ENCODE measurements at regions not wholly inside any gene's neighbourhood (a gene's known extent, or its start where the extent isn't known, plus 50 kb on each side); places are given as distances from the start of the nearest gene placed in this dataset.

DNA sequence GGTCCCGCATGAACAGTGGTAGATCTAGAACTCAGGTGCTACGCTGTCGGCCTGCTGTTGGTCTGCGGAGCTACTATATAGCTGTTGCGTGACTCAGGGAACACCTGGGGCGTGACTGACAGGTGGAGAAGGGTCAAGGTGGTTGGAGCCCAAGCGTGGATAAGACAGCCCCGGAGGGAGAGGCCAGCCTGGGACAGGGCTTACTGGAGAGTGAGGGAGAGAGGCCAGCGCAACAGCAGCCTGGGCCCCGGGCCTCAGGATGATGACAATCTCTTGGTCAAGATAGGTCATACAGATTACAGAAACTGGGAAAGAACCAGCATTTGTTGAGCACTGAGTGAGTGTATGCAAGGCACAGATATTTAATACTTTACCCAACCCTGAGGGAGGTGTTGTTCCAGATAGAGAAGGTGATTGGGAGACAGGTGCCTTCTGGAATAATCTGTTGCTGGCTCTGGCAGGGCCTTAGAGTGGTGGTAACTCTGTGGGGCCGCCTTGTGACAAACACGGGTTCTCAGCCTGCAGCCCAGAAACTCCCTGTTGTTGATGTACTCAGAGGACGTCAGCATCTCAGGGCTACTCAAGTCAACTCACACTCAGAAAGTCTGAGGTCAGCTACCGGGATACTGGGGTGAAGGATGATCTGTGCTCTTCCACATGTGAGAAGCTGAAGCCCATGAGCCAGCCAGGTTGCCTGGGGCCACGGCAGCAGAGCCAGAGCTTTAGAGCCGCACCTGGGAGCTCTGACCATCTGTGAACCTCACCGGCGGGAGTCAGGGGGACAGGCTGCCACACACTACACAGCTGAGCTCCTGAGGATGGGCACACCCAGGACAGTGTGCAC lies 265.4 kb upstream of the HES1 start:
- TF ChIP-seq POLR2AphosphoS5 (IDR thresholded peaks at IDR 0.05), result no peak
- TF ChIP-seq EZH2 (IDR thresholded peaks at IDR 0.05; ENCODE audit: borderline replicate concordance, insufficient read depth, low read length, poor library complexity, severe bottlenecking), result no peak
- no peak for TF ChIP-seq EP300 (conservative IDR thresholded peaks at IDR 0.05; ENCODE audit: poor library complexity, severe bottlenecking)
- no peak for TF ChIP-seq SMC3 (conservative IDR thresholded peaks at IDR 0.05; ENCODE audit: poor library complexity)
- TF ChIP-seq TAF1 (IDR thresholded peaks at IDR 0.05; ENCODE audit: low read depth), result no peak
- no peak for TF ChIP-seq RAD21 (conservative IDR thresholded peaks at IDR 0.05)
- TF ChIP-seq, protein P1, sequence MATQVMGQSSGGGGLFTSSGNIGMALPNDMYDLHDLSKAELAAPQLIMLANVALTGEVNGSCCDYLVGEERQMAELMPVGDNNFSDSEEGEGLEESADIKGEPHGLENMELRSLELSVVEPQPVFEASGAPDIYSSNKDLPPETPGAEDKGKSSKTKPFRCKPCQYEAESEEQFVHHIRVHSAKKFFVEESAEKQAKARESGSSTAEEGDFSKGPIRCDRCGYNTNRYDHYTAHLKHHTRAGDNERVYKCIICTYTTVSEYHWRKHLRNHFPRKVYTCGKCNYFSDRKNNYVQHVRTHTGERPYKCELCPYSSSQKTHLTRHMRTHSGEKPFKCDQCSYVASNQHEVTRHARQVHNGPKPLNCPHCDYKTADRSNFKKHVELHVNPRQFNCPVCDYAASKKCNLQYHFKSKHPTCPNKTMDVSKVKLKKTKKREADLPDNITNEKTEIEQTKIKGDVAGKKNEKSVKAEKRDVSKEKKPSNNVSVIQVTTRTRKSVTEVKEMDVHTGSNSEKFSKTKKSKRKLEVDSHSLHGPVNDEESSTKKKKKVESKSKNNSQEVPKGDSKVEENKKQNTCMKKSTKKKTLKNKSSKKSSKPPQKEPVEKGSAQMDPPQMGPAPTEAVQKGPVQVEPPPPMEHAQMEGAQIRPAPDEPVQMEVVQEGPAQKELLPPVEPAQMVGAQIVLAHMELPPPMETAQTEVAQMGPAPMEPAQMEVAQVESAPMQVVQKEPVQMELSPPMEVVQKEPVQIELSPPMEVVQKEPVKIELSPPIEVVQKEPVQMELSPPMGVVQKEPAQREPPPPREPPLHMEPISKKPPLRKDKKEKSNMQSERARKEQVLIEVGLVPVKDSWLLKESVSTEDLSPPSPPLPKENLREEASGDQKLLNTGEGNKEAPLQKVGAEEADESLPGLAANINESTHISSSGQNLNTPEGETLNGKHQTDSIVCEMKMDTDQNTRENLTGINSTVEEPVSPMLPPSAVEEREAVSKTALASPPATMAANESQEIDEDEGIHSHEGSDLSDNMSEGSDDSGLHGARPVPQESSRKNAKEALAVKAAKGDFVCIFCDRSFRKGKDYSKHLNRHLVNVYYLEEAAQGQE (IDR thresholded peaks at IDR 0.05; ENCODE audit: borderline replicate concordance), result no peak
- TF ChIP-seq, protein P2, sequence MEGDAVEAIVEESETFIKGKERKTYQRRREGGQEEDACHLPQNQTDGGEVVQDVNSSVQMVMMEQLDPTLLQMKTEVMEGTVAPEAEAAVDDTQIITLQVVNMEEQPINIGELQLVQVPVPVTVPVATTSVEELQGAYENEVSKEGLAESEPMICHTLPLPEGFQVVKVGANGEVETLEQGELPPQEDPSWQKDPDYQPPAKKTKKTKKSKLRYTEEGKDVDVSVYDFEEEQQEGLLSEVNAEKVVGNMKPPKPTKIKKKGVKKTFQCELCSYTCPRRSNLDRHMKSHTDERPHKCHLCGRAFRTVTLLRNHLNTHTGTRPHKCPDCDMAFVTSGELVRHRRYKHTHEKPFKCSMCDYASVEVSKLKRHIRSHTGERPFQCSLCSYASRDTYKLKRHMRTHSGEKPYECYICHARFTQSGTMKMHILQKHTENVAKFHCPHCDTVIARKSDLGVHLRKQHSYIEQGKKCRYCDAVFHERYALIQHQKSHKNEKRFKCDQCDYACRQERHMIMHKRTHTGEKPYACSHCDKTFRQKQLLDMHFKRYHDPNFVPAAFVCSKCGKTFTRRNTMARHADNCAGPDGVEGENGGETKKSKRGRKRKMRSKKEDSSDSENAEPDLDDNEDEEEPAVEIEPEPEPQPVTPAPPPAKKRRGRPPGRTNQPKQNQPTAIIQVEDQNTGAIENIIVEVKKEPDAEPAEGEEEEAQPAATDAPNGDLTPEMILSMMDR (IDR thresholded peaks at IDR 0.05; ENCODE audit: poor library complexity, severe bottlenecking), result no peak
- TF ChIP-seq MXI1 (conservative IDR thresholded peaks at IDR 0.05; ENCODE audit: poor library complexity, severe bottlenecking), result no peak
- Histone ChIP-seq H3K36me3 (ENCODE audit: insufficient read depth, low read length) (no peaks in the 10 kb centered on the region), H3K4me2 (ENCODE audit: low read length) (no peak overlapping the region), H3K27ac (ENCODE audit: low read length) (no peak overlapping the region), H3F3A (ENCODE audit: insufficient read depth, low read length, poor library complexity, severe bottlenecking) (no peaks in the 10 kb centered on the region), H3K27me3 (ENCODE audit: insufficient read depth, low read depth, low read length) (no peaks in the 10 kb centered on the region), H4K20me1 (ENCODE audit: insufficient read depth) (no peaks in the 10 kb centered on the region), H3K4me3 (ENCODE audit: low read length) (no peak overlapping the region), H3K79me2 (replicated peaks; ENCODE audit: insufficient read depth, low read length) (no peaks in the 10 kb centered on the region), H3K9me2 (ENCODE audit: insufficient read depth, low read length) (no peaks in the 10 kb centered on the region), H3K9ac (ENCODE audit: low read length) (no peak overlapping the region), H3K9me3 (ENCODE audit: low read length) (no peaks in the 10 kb centered on the region), H2AFZ (ENCODE audit: low read depth, low read length) (no peak overlapping the region)

DNA sequence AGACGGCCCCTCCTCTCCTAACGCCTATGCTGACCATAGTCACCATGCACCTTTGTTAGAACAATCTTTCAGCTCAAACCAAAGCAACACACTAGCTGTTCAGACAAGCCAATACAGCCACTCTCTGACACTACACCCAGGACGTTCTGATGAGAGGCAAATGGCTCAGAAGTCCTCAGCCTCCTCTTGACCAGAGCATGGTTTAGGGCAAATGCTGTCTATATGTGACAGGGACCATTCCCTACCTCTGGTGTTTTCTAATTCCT lies 264.8 kb upstream of the HES1 start:
- H3K9me2 ChIP-seq (ENCODE audit: insufficient read depth, low read length), result no peaks in the 10 kb centered on the region
- H4K20me1 ChIP-seq (ENCODE audit: insufficient read depth), result no peaks in the 10 kb centered on the region
- no peak overlapping the region for H3K4me3 ChIP-seq (ENCODE audit: low read length)
- no peak overlapping the region for H3K4me2 ChIP-seq (ENCODE audit: low read length)
- H3K27ac ChIP-seq (ENCODE audit: low read length), result no peak overlapping the region
- H3F3A ChIP-seq (ENCODE audit: insufficient read depth, low read length, poor library complexity, severe bottlenecking), result no peaks in the 10 kb centered on the region
- H3K9me3 ChIP-seq (ENCODE audit: low read length), result no peaks in the 10 kb centered on the region
- no peaks in the 10 kb centered on the region for H3K79me2 ChIP-seq (replicated peaks; ENCODE audit: insufficient read depth, low read length)
- H2AFZ ChIP-seq (ENCODE audit: low read depth, low read length), result no peak overlapping the region
- H3K36me3 ChIP-seq (ENCODE audit: insufficient read depth, low read length), result no peaks in the 10 kb centered on the region
- H3K27me3 ChIP-seq (ENCODE audit: insufficient read depth, low read depth, low read length), result no peaks in the 10 kb centered on the region
- no peak overlapping the region for H3K9ac ChIP-seq (ENCODE audit: low read length)
- no peak for TF ChIP-seq EP300 (conservative IDR thresholded peaks at IDR 0.05; ENCODE audit: poor library complexity, severe bottlenecking)

Measured in neural cell (in vitro differentiated cells).